HCT116 (cell line): ENCODE measurements at regions not wholly inside any gene's neighbourhood (a gene's known extent, or its start where the extent isn't known, plus 50 kb on each side); places are given as distances from the start of the nearest gene placed in this dataset.

Source experiments
- ATAC-seq: fragments of 200-7000 bp; cut with Tn5 transposase; 2 replicates; pipeline ENCODE4 v1.9.1; 2020; ENCODE audit warnings: mild to moderate bottlenecking, moderate library complexity
- BruUV-seq: library from RNA; stranded (reverse); fragments of 400-500 nt; replicated peaks from 2 replicates; lab custom pipeline; 2021; lab: Mats Ljungman, UMichigan
- CTCF ChIA-PET: fragments of 300-600 bp; sonication (Branson Sonifier 250); formaldehyde crosslinking; loops from one replicate; lab custom pipeline; 2021; ENCODE audit warnings: antibody characterized with exemption; lab: Charles Lee
- POLR2A ChIA-PET: fragments of 300-600, 350-600 bp; sonication (Branson Sonifier 250); formaldehyde crosslinking; loops from one replicate; lab custom pipeline; 2021; ENCODE audit warnings: antibody characterized with exemption; lab: Charles Lee
- RAD21 ChIA-PET, 2 experiments: fragments of 300-600 bp; sonication (Branson Sonifier 250); formaldehyde crosslinking; loops; one replicate each; lab custom pipeline; 2023; ENCODE audit warnings: low total read pairs in 2 of 2; ENCODE audit not compliant: uncharacterized antibody in 2 of 2, unreplicated experiment in 2 of 2, low non-redundant PET in 1 of 2; lab: Charles Lee
- DNase-seq: peaks from one replicate; pipeline ENCODE4 v3.0.0-alpha.2; 2010; ENCODE audit warnings: low read depth, low spot score
- H2AFZ ChIP-seq: fragments of 200-600 bp; shearing (Covaris generic), sonication (generic); 2 replicates; pipeline ENCODE4 v1.6.1; 2017; ENCODE audit warnings: low read depth, mixed run types, mixed read lengths, antibody characterized with exemption, low read length; ENCODE audit not compliant: poor library complexity, severe bottlenecking
- H3K27ac ChIP-seq: 2 replicates; pipeline ENCODE4 v1.5.1; 2012; ENCODE audit warnings: low read depth, low read length
- H3K27me3 ChIP-seq: fragments of 200-600 bp; sonication (generic); 2 replicates; pipeline ENCODE4 v1.6.1; 2016; ENCODE audit warnings: mixed run types, low read length, mixed read lengths; ENCODE audit not compliant: insufficient read depth
- H3K36me3 ChIP-seq, 2 experiments: fragments of 200-500 bp in 1 of 2; fragments of 200-600 bp in 1 of 2; sonication (Bioruptor generic) in 1 of 2; sonication (generic) in 1 of 2; 2 replicates each; pipeline versions ENCODE4 v1.5.1 to v1.6.1; 2014 to 2016; ENCODE audit warnings: low read length in 2 of 2, inconsistent platforms in 1 of 2, mixed read lengths in 1 of 2, mixed run types in 1 of 2; ENCODE audit not compliant: insufficient read depth in 2 of 2, control insufficient read depth in 1 of 2
- H3K4me1 ChIP-seq, 2 experiments: fragments of 200-600 bp in 1 of 2; sonication (generic) in 1 of 2; 2 replicates each; pipeline versions ENCODE4 v1.5.1 to v1.6.1; 2012 to 2017; ENCODE audit warnings: low read length in 2 of 2, inconsistent platforms in 1 of 2, mild to moderate bottlenecking in 1 of 2, mixed read lengths in 1 of 2, mixed run types in 1 of 2, moderate library complexity in 1 of 2; ENCODE audit not compliant: insufficient read depth in 2 of 2, control insufficient read depth in 1 of 2
- H3K4me2 ChIP-seq: fragments of 200-600 bp; sonication (generic); 2 replicates; pipeline ENCODE4 v1.6.1; 2017; ENCODE audit warnings: mixed run types, low read length, mixed read lengths
- H3K4me3 ChIP-seq, 2 experiments: fragments of 200-600 bp in 1 of 2; sonication (generic) in 1 of 2; replicated peaks in 1 of 2; 2 replicates each; pipeline ENCODE4 v1.5.1; 2011 to 2016; ENCODE audit warnings: low read length in 2 of 2, control low read depth in 1 of 2, low read depth in 1 of 2, mild to moderate bottlenecking in 1 of 2, mixed read lengths in 1 of 2, mixed run types in 1 of 2
- H3K79me2 ChIP-seq: fragments of 200-600 bp; sonication (generic); 2 replicates; pipeline ENCODE4 v1.6.1; 2017; ENCODE audit warnings: mild to moderate bottlenecking, mixed run types, low read length, moderate library complexity, mixed read lengths; ENCODE audit not compliant: insufficient read depth
- H3K9ac ChIP-seq: fragments of 200-600 bp; sonication (generic); 2 replicates; pipeline ENCODE4 v1.6.1; 2016; ENCODE audit warnings: low read length, mixed read lengths
- H3K9me2 ChIP-seq: fragments of 200-600 bp; sonication (generic), shearing (Covaris generic); 2 replicates; pipeline ENCODE4 v1.6.1; 2017; ENCODE audit warnings: mixed run types, mild to moderate bottlenecking, moderate library complexity; ENCODE audit not compliant: insufficient read depth
- H3K9me3 ChIP-seq, 2 experiments: fragments of 200-500 bp in 1 of 2; fragments of 200-600 bp in 1 of 2; sonication (Bioruptor generic) in 1 of 2; sonication (generic) in 1 of 2; 2 replicates each; pipeline ENCODE4 v1.6.1; 2014 to 2017; ENCODE audit warnings: low read length in 2 of 2, mixed read lengths in 2 of 2, inconsistent platforms in 1 of 2, low read depth in 1 of 2, mild to moderate bottlenecking in 1 of 2, mixed run types in 1 of 2, moderate library complexity in 1 of 2; ENCODE audit not compliant: control insufficient read depth in 1 of 2, insufficient read depth in 1 of 2
- H4K20me1 ChIP-seq: fragments of 200-600 bp; sonication (generic), shearing (Covaris generic); 2 replicates; pipeline ENCODE4 v1.6.1; 2017; ENCODE audit warnings: mixed run types, mild to moderate bottlenecking, moderate library complexity; ENCODE audit not compliant: insufficient read depth
- ATF3 ChIP-seq: IDR thresholded peaks from 2 replicates; pipeline ENCODE4 v1.6.1; 2012
- CBX3 ChIP-seq: IDR thresholded peaks from 2 replicates; pipeline ENCODE4 v1.6.1; 2012; ENCODE audit warnings: low read depth
- CEBPB ChIP-seq: IDR thresholded peaks from 2 replicates; pipeline ENCODE4 v1.6.1; 2012; ENCODE audit warnings: low read depth
- CTCF ChIP-seq, 3 experiments: fragments of 200-600 bp in 1 of 3; sonication (generic) in 1 of 3; IDR thresholded peaks in 2 of 3; conservative IDR thresholded peaks in 1 of 3; 2 replicates each; pipeline ENCODE4 v1.5.1; 2012 to 2017; ENCODE audit warnings: low read depth in 2 of 3, low read length in 2 of 3, antibody characterized with exemption in 1 of 3, borderline replicate concordance in 1 of 3, control low read depth in 1 of 3, mild to moderate bottlenecking in 1 of 3, mixed read lengths in 1 of 3, mixed run types in 1 of 3, moderate library complexity in 1 of 3; ENCODE audit not compliant: insufficient read depth in 1 of 3
- EGR1 ChIP-seq: IDR thresholded peaks from 2 replicates; pipeline ENCODE4 v1.6.1; 2012; ENCODE audit warnings: low read depth
- ELF1 ChIP-seq: IDR thresholded peaks from 2 replicates; pipeline ENCODE4 v1.6.1; 2012; ENCODE audit warnings: low read depth, borderline replicate concordance
- EZH2 ChIP-seq: fragments of 200-600 bp; sonication (generic); IDR thresholded peaks from 2 replicates; pipeline ENCODE4 v1.6.1; 2017; ENCODE audit warnings: antibody characterized with exemption, mixed run types
- EZH2phosphoT487 ChIP-seq: fragments of 200-600 bp; IDR thresholded peaks from 2 replicates; pipeline ENCODE4 v1.6.1; 2018; ENCODE audit warnings: antibody characterized with exemption, borderline replicate concordance
- FOSL1 ChIP-seq: IDR thresholded peaks from 2 replicates; pipeline ENCODE4 v1.6.1; 2012; ENCODE audit warnings: low read depth
- JUND ChIP-seq: IDR thresholded peaks from 2 replicates; pipeline ENCODE4 v1.6.1; 2012
- POLR2A ChIP-seq: IDR thresholded peaks from 2 replicates; pipeline ENCODE4 v1.7.0; 2011; ENCODE audit warnings: borderline replicate concordance; ENCODE audit not compliant: insufficient read depth, insufficient read length; ENCODE audit errors: extremely low read depth
- POLR2AphosphoS5 ChIP-seq: IDR thresholded peaks from 2 replicates; pipeline ENCODE4 v1.6.1; 2011; ENCODE audit warnings: mild to moderate bottlenecking, low read depth, low read length, moderate library complexity
- RAD21 ChIP-seq: IDR thresholded peaks from 2 replicates; pipeline ENCODE4 v1.6.1; 2012; ENCODE audit warnings: low read depth, mild to moderate bottlenecking
- REST ChIP-seq: IDR thresholded peaks from 2 replicates; pipeline ENCODE4 v1.6.1; 2012; ENCODE audit warnings: low read depth
- intact Hi-C: fragments of 100-400 bp; cut with micrococcal nuclease; formaldehyde crosslinking; loops from 2 replicates; pipeline ENCODE4 v1.10.0; 2022
- TF ChIP-seq, protein P1 (sequence below): IDR thresholded peaks from 2 replicates; pipeline ENCODE4 v1.6.1; 2011; ENCODE audit warnings: mild to moderate bottlenecking, low read length, moderate library complexity; ENCODE audit not compliant: insufficient replicate concordance; ENCODE audit errors: extremely low read depth

GRCh38 chr13:33441015-33441414 lies 155.5 kb upstream of the STARD13 start:
- Histone ChIP-seq H3K4me3 (no peak overlapping the region), H4K20me1 (no peaks in the 10 kb centered on the region), H3K79me2 (no peaks in the 10 kb centered on the region), H3K27ac (no peak overlapping the region), H3K9me3 (no peaks in the 10 kb centered on the region), H2AFZ (peak overlapping the region; percentile 35), H3K27me3 (no peaks in the 10 kb centered on the region), H3K36me3 (no peaks in the 10 kb centered on the region), H3K4me1 (no peaks in the 10 kb centered on the region), H3K9me2 (no peaks in the 10 kb centered on the region), H3K4me2 (no peak overlapping the region), H3K9ac (no peak overlapping the region)
- no TSS peak for BruUV-seq
- TF ChIP-seq EZH2 (no peak), CBX3 (no peak), JUND (no peak), POLR2A (no peak), EGR1 (no peak), RAD21 (peak; percentile 57), POLR2AphosphoS5 (no peak), EZH2phosphoT487 (no peak), REST (no peak), CTCF (IDR thresholded peaks at IDR 0.05 in 2 of 3, conservative IDR thresholded peaks at IDR 0.05 in 1 of 3; ENCODE audit: borderline replicate concordance in 1 of 3, insufficient read depth in 1 of 3, low read depth in 2 of 3, low read length in 2 of 3) (peak; percentile 19 to 49 (median 31); a peak in 3 of 6 replicates), ATF3 (no peak), ELF1 (no peak), FOSL1 (no peak), CEBPB (no peak)
- TF ChIP-seq, protein P1, sequence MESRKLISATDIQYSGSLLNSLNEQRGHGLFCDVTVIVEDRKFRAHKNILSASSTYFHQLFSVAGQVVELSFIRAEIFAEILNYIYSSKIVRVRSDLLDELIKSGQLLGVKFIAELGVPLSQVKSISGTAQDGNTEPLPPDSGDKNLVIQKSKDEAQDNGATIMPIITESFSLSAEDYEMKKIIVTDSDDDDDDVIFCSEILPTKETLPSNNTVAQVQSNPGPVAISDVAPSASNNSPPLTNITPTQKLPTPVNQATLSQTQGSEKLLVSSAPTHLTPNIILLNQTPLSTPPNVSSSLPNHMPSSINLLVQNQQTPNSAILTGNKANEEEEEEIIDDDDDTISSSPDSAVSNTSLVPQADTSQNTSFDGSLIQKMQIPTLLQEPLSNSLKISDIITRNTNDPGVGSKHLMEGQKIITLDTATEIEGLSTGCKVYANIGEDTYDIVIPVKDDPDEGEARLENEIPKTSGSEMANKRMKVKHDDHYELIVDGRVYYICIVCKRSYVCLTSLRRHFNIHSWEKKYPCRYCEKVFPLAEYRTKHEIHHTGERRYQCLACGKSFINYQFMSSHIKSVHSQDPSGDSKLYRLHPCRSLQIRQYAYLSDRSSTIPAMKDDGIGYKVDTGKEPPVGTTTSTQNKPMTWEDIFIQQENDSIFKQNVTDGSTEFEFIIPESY: no peak
- intact Hi-C loops: loop anchor here (1.0 kb wide), 1 partner anchor 213 kb away; no protein-coding TSS in a partner anchor
- ChIA-PET CTCF (no interaction called here), POLR2A (no interaction called here), RAD21 (no interaction called here)
- ATAC-seq (peak; percentile 76), DNase-seq (peak; percentile 15)
